Activated CD4-positive, alpha-beta T cell treated with anti-CD3 and anti-CD28 coated beads, Interleukin-2, amount 50 U/mL, for 4 hours (primary cell): ENCODE measurements at regions not wholly inside any gene's neighbourhood (a gene's known extent, or its start where the extent isn't known, plus 50 kb on each side); places are given as distances from the start of the nearest gene placed in this dataset.

Source experiments
- DNase-seq, 2 experiments: peaks; one replicate each; pipeline ENCODE4 v3.0.0-alpha.2; 2020

- no peak for DNase-seq
These were observed 64.3 kb upstream of the FZD7 start for GRCh38 chr2:201969241-201969937.

GRCh38 chr2:201969938-201970785 lies 63.5 kb upstream of the FZD7 start:
- DNase-seq = no peak

GRCh38 chr2:201970786-201971108 lies 62.9 kb upstream of the FZD7 start:
- DNase-seq = no peak

- no peak for DNase-seq
These were observed 62.0 kb upstream of the FZD7 start for GRCh38 chr2:201971531-201972228.

GRCh38 chr2:201972621-201973255 lies 60.9 kb upstream of the FZD7 start:
- DNase-seq = no peak

- DNase-seq = no peak
These were observed 60.2 kb upstream of the FZD7 start for GRCh38 chr2:201973305-201973928.

- no peak for DNase-seq
These were observed 59.2 kb upstream of the FZD7 start for GRCh38 chr2:201974171-201975100.

- no peak for DNase-seq
These were observed 58.2 kb upstream of the FZD7 start for GRCh38 chr2:201975434-201975833.

GRCh38 chr2:201975964-201976612 lies 57.6 kb upstream of the FZD7 start:
- no peak for DNase-seq

- no peak for DNase-seq
These were observed 56.0 kb upstream of the FZD7 start for GRCh38 chr2:201977651-201978050.

GRCh38 chr2:201978333-201978732 lies 55.3 kb upstream of the FZD7 start:
- no peak for DNase-seq

- DNase-seq = no peak
These were observed 54.7 kb upstream of the FZD7 start for GRCh38 chr2:201978986-201979385.

GRCh38 chr2:201980389-201980821 lies 53.2 kb upstream of the FZD7 start:
- DNase-seq = no peak

- no peak for DNase-seq
These were observed 52.7 kb upstream of the FZD7 start for GRCh38 chr2:201980946-201981345.

GRCh38 chr2:201983174-201983573 lies 50.5 kb upstream of the FZD7 start:
- DNase-seq = no peak

- no peak for DNase-seq
These were observed 49.9 kb upstream of the FZD7 start for GRCh38 chr2:201983800-201984199.
